ENCODE measurements at regions not wholly inside any gene's neighbourhood (a gene's known extent, or its start where the extent isn't known, plus 50 kb on each side); places are given as distances from the start of the nearest gene placed in this dataset.
"Not testable (repeated sequence)": the region's sequence is repeated elsewhere in the genome, so short reads cannot be mapped to it uniquely, and the experiment has no call there.

DNA sequence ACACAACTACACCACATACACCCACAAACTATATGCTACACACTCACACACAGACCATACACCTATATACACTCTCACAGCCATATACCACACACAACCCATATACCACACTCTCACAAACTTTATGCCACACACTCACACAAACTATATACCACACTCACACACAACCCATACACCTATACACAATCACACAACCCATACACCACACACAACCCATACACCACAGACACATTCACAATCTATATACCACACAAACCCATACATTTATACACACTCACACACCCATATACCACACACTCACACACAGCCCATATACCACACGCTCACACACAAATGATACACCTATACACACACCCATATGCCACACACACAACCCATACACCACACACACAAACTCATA, 163.3 kb downstream of the TMEM121 start:
- H3K27ac ChIP-seq, result no peak overlapping the region
- TF ChIP-seq, protein P1, sequence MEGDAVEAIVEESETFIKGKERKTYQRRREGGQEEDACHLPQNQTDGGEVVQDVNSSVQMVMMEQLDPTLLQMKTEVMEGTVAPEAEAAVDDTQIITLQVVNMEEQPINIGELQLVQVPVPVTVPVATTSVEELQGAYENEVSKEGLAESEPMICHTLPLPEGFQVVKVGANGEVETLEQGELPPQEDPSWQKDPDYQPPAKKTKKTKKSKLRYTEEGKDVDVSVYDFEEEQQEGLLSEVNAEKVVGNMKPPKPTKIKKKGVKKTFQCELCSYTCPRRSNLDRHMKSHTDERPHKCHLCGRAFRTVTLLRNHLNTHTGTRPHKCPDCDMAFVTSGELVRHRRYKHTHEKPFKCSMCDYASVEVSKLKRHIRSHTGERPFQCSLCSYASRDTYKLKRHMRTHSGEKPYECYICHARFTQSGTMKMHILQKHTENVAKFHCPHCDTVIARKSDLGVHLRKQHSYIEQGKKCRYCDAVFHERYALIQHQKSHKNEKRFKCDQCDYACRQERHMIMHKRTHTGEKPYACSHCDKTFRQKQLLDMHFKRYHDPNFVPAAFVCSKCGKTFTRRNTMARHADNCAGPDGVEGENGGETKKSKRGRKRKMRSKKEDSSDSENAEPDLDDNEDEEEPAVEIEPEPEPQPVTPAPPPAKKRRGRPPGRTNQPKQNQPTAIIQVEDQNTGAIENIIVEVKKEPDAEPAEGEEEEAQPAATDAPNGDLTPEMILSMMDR (conservative IDR thresholded peaks at IDR 0.05), result no peak

DNA sequence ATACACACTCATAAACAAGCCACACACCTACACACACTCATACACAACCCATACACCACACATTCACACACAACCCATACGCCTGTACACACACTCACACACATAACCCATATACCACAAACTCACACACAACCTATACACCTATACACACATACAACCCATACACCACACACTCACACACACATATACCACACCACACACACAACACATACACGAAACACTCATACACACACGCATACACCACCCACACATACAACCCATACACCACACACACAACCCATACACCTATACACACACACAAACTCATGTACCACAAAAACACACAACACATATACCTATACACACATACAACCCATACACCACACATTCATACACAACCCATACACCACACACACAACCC, 164.3 kb downstream of the TMEM121 start:
- TF ChIP-seq, protein P1 (conservative IDR thresholded peaks at IDR 0.05), result no peak
- H3K27ac ChIP-seq, result no peak overlapping the region

DNA sequence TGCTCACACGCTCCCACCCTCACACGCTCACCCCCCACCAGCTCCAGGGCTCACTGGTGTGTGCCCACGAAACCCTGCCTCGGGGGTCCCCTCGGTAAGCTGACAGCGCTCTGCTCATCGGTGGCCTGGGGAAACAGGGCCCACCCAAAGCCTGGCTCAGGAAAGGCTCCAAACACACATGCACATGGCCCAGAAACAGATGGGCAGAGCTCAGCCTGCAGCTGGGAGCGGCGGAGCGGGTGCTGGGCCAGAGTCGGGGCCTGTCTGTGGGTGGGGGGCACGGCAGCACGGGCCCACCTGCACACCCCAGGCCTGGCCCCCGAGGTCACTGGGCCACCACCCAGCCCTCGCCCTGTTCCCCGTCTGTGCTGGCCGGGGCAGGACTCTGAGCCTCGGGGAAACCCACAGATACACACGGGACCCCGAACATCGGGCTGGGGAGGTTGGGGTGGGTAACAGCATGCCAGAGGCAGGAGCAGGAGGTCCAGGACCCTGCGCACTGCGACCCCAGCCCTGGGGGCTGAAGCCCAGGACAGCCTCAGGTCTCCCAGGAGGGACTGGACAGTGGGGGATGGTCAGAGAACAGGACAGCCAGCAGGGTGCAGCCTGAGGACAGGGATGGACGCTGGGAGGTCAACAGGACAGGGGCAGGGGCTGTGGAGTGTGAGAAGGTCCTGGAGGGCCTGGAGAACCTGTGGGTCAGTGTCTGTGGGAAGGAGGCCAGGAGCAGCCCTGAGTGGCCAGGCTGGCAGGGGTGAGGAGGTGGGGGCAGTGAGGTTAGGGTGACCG, 165.1 kb downstream of the TMEM121 start:
- H3K27ac ChIP-seq, result not testable (repeated sequence)

GRCh38 chr14:105692110-105692685, 165.8 kb downstream of the TMEM121 start:
- not testable (repeated sequence) for H3K27ac ChIP-seq

GRCh38 chr14:105694961-105695360, 168.6 kb downstream of the TMEM121 start:
- H3K27ac ChIP-seq, result no peak overlapping the region

DNA sequence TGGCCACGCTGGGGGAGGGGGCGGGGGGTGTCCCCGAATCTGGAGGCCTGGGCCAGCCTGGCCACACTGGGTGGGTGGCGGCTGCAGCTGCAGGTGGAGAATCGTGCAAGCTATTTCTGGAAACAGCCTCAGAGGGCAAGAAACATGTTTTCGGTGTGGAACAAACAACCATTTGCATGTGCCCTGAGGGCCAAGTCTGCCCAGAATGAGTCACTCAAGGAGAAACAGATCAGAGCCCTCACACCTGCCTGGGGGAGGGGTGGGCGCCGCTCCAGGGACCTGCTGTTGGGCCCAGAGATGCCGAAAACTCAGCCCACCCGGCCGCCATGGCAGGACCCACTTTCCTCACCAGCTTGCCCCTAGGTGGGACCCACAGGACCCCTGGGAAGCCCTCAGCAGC, 170.0 kb downstream of the TMEM121 start:
- H3K27ac ChIP-seq, result not testable (repeated sequence)

More at GRCh38 chr14:105694961-105695360, 168.6 kb downstream of the TMEM121 start:
- TF ChIP-seq, protein P1 (conservative IDR thresholded peaks at IDR 0.05), result no peak

GRCh38 chr14:105697414-105697813, 171.0 kb downstream of the TMEM121 start:
- H3K27ac ChIP-seq, result not testable (repeated sequence)

GRCh38 chr14:105697955-105698354, 171.6 kb downstream of the TMEM121 start:
- H3K27ac ChIP-seq, result not testable (repeated sequence)

GRCh38 chr14:105698940-105699556, 172.7 kb downstream of the TMEM121 start:
- not testable (repeated sequence) for H3K27ac ChIP-seq

GRCh38 chr14:105699706-105700105, 173.3 kb downstream of the TMEM121 start:
- not testable (repeated sequence) for H3K27ac ChIP-seq

GRCh38 chr14:105700146-105700545, 173.8 kb downstream of the TMEM121 start:
- not testable (repeated sequence) for H3K27ac ChIP-seq

- H3K27ac ChIP-seq, result no peak overlapping the region
- TF ChIP-seq, protein P1 (conservative IDR thresholded peaks at IDR 0.05), result no peak
These were observed 174.4 kb downstream of the TMEM121 start for GRCh38 chr14:105700622-105701288.

All from VCaP (cell line).